ENCODE measurements at regions not wholly inside any gene's neighbourhood (a gene's known extent, or its start where the extent isn't known, plus 50 kb on each side); places are given as distances from the start of the nearest gene placed in this dataset.
"Not testable (repeated sequence)": the region's sequence is repeated elsewhere in the genome, so short reads cannot be mapped to it uniquely, and the experiment has no call there.

GRCh38 chr10:60532696-60533468 is 143.2 kb upstream of the ANK3 start:
- no peak for DNase-seq (ENCODE audit: extremely low spot score, insufficient read length, low read depth)

GRCh38 chr10:60531006-60531405 is 141.3 kb upstream of the ANK3 start:
- DNase-seq (ENCODE audit: extremely low spot score, insufficient read length, low read depth) (no peak), FAIRE-seq (no peak)

More at GRCh38 chr10:60532696-60533468, 143.2 kb upstream of the ANK3 start:
- no peak for FAIRE-seq

GRCh38 chr10:60527676-60528075 is 138.0 kb upstream of the ANK3 start:
- DNase-seq (ENCODE audit: extremely low spot score, insufficient read length, low read depth): no peak
- no peak for FAIRE-seq

GRCh38 chr10:60525716-60526585 is 136.3 kb upstream of the ANK3 start:
- no peak for FAIRE-seq
- DNase-seq (ENCODE audit: extremely low spot score, insufficient read length, low read depth): no peak

GRCh38 chr10:60524541-60524940 is 134.9 kb upstream of the ANK3 start:
- FAIRE-seq (no peak), DNase-seq (ENCODE audit: extremely low spot score, insufficient read length, low read depth) (no peak)

GRCh38 chr10:60523371-60523770 is 133.7 kb upstream of the ANK3 start:
- DNase-seq (ENCODE audit: extremely low spot score, insufficient read length, low read depth); FAIRE-seq: not testable (repeated sequence)

GRCh38 chr10:60522617-60523016 is 132.9 kb upstream of the ANK3 start:
- FAIRE-seq (no peak), DNase-seq (ENCODE audit: extremely low spot score, insufficient read length, low read depth) (no peak)

GRCh38 chr10:60521974-60522405 is 132.3 kb upstream of the ANK3 start:
- FAIRE-seq (no peak), DNase-seq (ENCODE audit: extremely low spot score, insufficient read length, low read depth) (no peak)

GRCh38 chr10:60518745-60519144 is 129.1 kb upstream of the ANK3 start:
- DNase-seq (ENCODE audit: extremely low spot score, insufficient read length, low read depth): no peak
- no peak for FAIRE-seq

GRCh38 chr10:60517805-60518204 is 128.1 kb upstream of the ANK3 start:
- FAIRE-seq (no peak), DNase-seq (ENCODE audit: extremely low spot score, insufficient read length, low read depth) (no peak)

- no peak for FAIRE-seq
- no peak for DNase-seq (ENCODE audit: extremely low spot score, insufficient read length, low read depth)
Observed at GRCh38 chr10:60513281-60513680, 123.6 kb upstream of the ANK3 start.

- no peak for FAIRE-seq
- DNase-seq (ENCODE audit: extremely low spot score, insufficient read length, low read depth): no peak
Observed at GRCh38 chr10:60511477-60512229, 122.0 kb upstream of the ANK3 start.

GRCh38 chr10:60508831-60509230 is 119.2 kb upstream of the ANK3 start:
- DNase-seq (ENCODE audit: extremely low spot score, insufficient read length, low read depth) (no peak), FAIRE-seq (no peak)

GRCh38 chr10:60508037-60508436 is 118.4 kb upstream of the ANK3 start:
- DNase-seq (ENCODE audit: extremely low spot score, insufficient read length, low read depth) (no peak), FAIRE-seq (no peak)

GRCh38 chr10:60502621-60503020 is 112.9 kb upstream of the ANK3 start:
- no peak for FAIRE-seq

GRCh38 chr10:60498985-60499384 is 109.3 kb upstream of the ANK3 start:
- no peak for DNase-seq (ENCODE audit: extremely low spot score, insufficient read length, low read depth)
- FAIRE-seq: no peak

More at GRCh38 chr10:60502621-60503020, 112.9 kb upstream of the ANK3 start:
- no peak for DNase-seq (ENCODE audit: extremely low spot score, insufficient read length, low read depth)

- FAIRE-seq (no peak), DNase-seq (ENCODE audit: extremely low spot score, insufficient read length, low read depth) (no peak)
Observed at GRCh38 chr10:60497364-60497763, 107.7 kb upstream of the ANK3 start.

- DNase-seq (ENCODE audit: extremely low spot score, insufficient read length, low read depth): no peak
- FAIRE-seq: no peak
Observed at GRCh38 chr10:60496181-60496580, 106.5 kb upstream of the ANK3 start.

- DNase-seq (ENCODE audit: extremely low spot score, insufficient read length, low read depth): no peak
- FAIRE-seq: no peak
Observed at GRCh38 chr10:60495338-60496055, 105.8 kb upstream of the ANK3 start.

GRCh38 chr10:60494774-60495173 is 105.1 kb upstream of the ANK3 start:
- FAIRE-seq (no peak), DNase-seq (ENCODE audit: extremely low spot score, insufficient read length, low read depth) (no peak)

All from GM18507 (cell line).